HepG2 (cell line): ENCODE measurements at regions not wholly inside any gene's neighbourhood (a gene's known extent, or its start where the extent isn't known, plus 50 kb on each side); places are given as distances from the start of the nearest gene placed in this dataset.

Source experiments
- HIC2 ChIP-seq: sonication (generic); formaldehyde crosslinking; IDR thresholded peaks from 2 replicates; pipeline ENCODE4 v1.9.0; 2022; ENCODE audit warnings: low read depth, missing genetic modification reagents
- HMGXB3 ChIP-seq: sonication (generic); formaldehyde crosslinking; IDR thresholded peaks from 2 replicates; pipeline ENCODE4 v1.4.0; 2020; ENCODE audit warnings: missing genetic modification reagents, borderline replicate concordance
- NR3C1 ChIP-seq: sonication (generic); formaldehyde crosslinking; IDR thresholded peaks from 2 replicates; pipeline ENCODE4 v1.4.0; 2020; ENCODE audit warnings: missing genetic modification reagents
- PCBP1 ChIP-seq: fragments of 200-400 bp; formaldehyde crosslinking; IDR thresholded peaks from 2 replicates; pipeline ENCODE4 v1.6.1; 2017; ENCODE audit warnings: mild to moderate bottlenecking, low read depth, low read length, borderline replicate concordance
- PRPF4 ChIP-seq: fragments of 200-400 bp; formaldehyde crosslinking; IDR thresholded peaks from 2 replicates; pipeline ENCODE4 v1.6.1; 2016; ENCODE audit warnings: low read length, low read depth; ENCODE audit not compliant: poor library complexity, severe bottlenecking
- THAP9 ChIP-seq: sonication (generic); formaldehyde crosslinking; IDR thresholded peaks from 2 replicates; pipeline ENCODE4; 2020; ENCODE audit warnings: missing genetic modification reagents, mild to moderate bottlenecking, borderline replicate concordance
- TP53 ChIP-seq: sonication (generic); formaldehyde crosslinking; conservative IDR thresholded peaks from 2 replicates; pipeline ENCODE4 v1.4.0; 2020; ENCODE audit warnings: missing genetic modification reagents
- ZNF775 ChIP-seq: sonication (generic); formaldehyde crosslinking; IDR thresholded peaks from 2 replicates; pipeline ENCODE4 v1.4.0; 2020; ENCODE audit warnings: missing genetic modification reagents, mild to moderate bottlenecking, moderate library complexity, borderline replicate concordance

- TF ChIP-seq THAP9, result no peak
- no peak for TF ChIP-seq PCBP1
- TF ChIP-seq ZNF775 (CRISPR knock-in tag), result no peak
- no peak for TF ChIP-seq TP53 (CRISPR knock-in tag)
- TF ChIP-seq NR3C1 (CRISPR knock-in tag), result no peak
- TF ChIP-seq HMGXB3 (CRISPR knock-in tag), result no peak
- TF ChIP-seq HIC2 (CRISPR knock-in tag), result no peak
- TF ChIP-seq PRPF4, result no peak
These were observed 90.0 kb upstream of the EXOC1L start (continued) for GRCh38 chr4:55729351-55730279.
